HG03045 (cell line): ENCODE measurements at regions not wholly inside any gene's neighbourhood (a gene's known extent, or its start where the extent isn't known, plus 50 kb on each side); places are given as distances from the start of the nearest gene placed in this dataset.

Experiments
- ATAC-seq: cut with Tn5 transposase; IDR thresholded peaks from one replicate; pipeline ENCODE4 v1.9.1; 2021; ENCODE audit warnings: mild to moderate bottlenecking, moderate library complexity; ENCODE audit not compliant: unreplicated experiment

- no peak for ATAC-seq
These were observed 258.1 kb downstream of the KLF6 start for GRCh38 chr10:3526727-3527501.

- no peak for ATAC-seq
These were observed 259.1 kb downstream of the KLF6 start for GRCh38 chr10:3525832-3526449.

- no peak for ATAC-seq
These were observed 260.7 kb downstream of the KLF6 start for GRCh38 chr10:3524086-3524960.

- ATAC-seq: no peak
These were observed 261.5 kb downstream of the KLF6 start for GRCh38 chr10:3523309-3524050.

GRCh38 chr10:3516923-3517255 lies 268.1 kb downstream of the KLF6 start:
- ATAC-seq: no peak

- no peak for ATAC-seq
These were observed 268.6 kb downstream of the KLF6 start for GRCh38 chr10:3516234-3516922.

GRCh38 chr10:3514691-3515090 lies 270.3 kb downstream of the KLF6 start:
- ATAC-seq: no peak

- no peak for ATAC-seq
These were observed 272.7 kb downstream of the KLF6 start for GRCh38 chr10:3512263-3512662.

- no peak for ATAC-seq
These were observed 273.5 kb downstream of the KLF6 start for GRCh38 chr10:3511483-3511882.

GRCh38 chr10:3510741-3511140 lies 274.3 kb downstream of the KLF6 start:
- no peak for ATAC-seq

GRCh38 chr10:3509355-3509754 lies 275.7 kb downstream of the KLF6 start:
- no peak for ATAC-seq

GRCh38 chr10:3503299-3503698 lies 281.7 kb downstream of the KLF6 start:
- ATAC-seq: no peak

- no peak for ATAC-seq
These were observed 282.3 kb downstream of the KLF6 start for GRCh38 chr10:3502673-3503072.

GRCh38 chr10:3500408-3500856 lies 284.6 kb downstream of the KLF6 start:
- no peak for ATAC-seq

- no peak for ATAC-seq
These were observed 285.9 kb downstream of the KLF6 start for GRCh38 chr10:3499120-3499519.

- no peak for ATAC-seq
These were observed 287.4 kb downstream of the KLF6 start for GRCh38 chr10:3497581-3497980.

- no peak for ATAC-seq
These were observed 288.9 kb downstream of the KLF6 start for GRCh38 chr10:3496138-3496537.

- ATAC-seq: no peak
These were observed 289.7 kb downstream of the KLF6 start for GRCh38 chr10:3495281-3495680.

GRCh38 chr10:3494838-3495230 lies 290.2 kb downstream of the KLF6 start:
- no peak for ATAC-seq

GRCh38 chr10:3494131-3494837 lies 290.7 kb downstream of the KLF6 start:
- ATAC-seq: no peak
